ENCODE measurements at regions not wholly inside any gene's neighbourhood (a gene's known extent, or its start where the extent isn't known, plus 50 kb on each side); places are given as distances from the start of the nearest gene placed in this dataset.

GRCh38 chr3:117699058-117699457 lies 989.5 kb downstream of the TUSC7 start:
- Histone ChIP-seq H3K27me3 (no peaks in the 10 kb centered on the region), H3K4me1 (no peaks in the 10 kb centered on the region), H3K4me3 (no peak overlapping the region), H3K36me3 (no peaks in the 10 kb centered on the region), H3K9me3 (no peaks in the 10 kb centered on the region), H3K27ac (no peak overlapping the region)
- TF ChIP-seq CTCF (IDR thresholded peaks at IDR 0.05) (no peak), POLR2A (IDR thresholded peaks at IDR 0.05) (no peak)
- intact Hi-C loops (cut with DNase I) = no loop called here
- DNase-seq = no peak
- WGBS, 2 donors = 90% methylated on average over 2 of the region's 2 CpGs

- intact Hi-C loops (cut with DNase I) = no loop called here
- WGBS, 2 donors = 68 to 71% methylated on average over 6 of the region's 6 CpGs
- DNase-seq = no peak
These were observed 991.2 kb downstream of the TUSC7 start for GRCh38 chr3:117700573-117701360.

GRCh38 chr3:117705011-117705410 lies 995.4 kb downstream of the TUSC7 start:
- intact Hi-C loops (cut with DNase I) = no loop called here
- Histone ChIP-seq H3K4me3 (no peak overlapping the region), H3K4me1 (no peaks in the 10 kb centered on the region), H3K27ac (no peak overlapping the region), H3K36me3 (no peaks in the 10 kb centered on the region), H3K9me3 (no peaks in the 10 kb centered on the region), H3K27me3 (no peaks in the 10 kb centered on the region)
- DNase-seq = no peak
- TF ChIP-seq CTCF (IDR thresholded peaks at IDR 0.05) (no peak), POLR2A (IDR thresholded peaks at IDR 0.05) (no peak)
- 73 to 80% methylated on average over 3 of the region's 3 CpGs for WGBS, 2 donors

More at GRCh38 chr3:117700573-117701360, 991.2 kb downstream of the TUSC7 start:
- Histone ChIP-seq H3K4me1 (no peaks in the 10 kb centered on the region), H3K36me3 (no peaks in the 10 kb centered on the region), H3K9me3 (no peaks in the 10 kb centered on the region), H3K27me3 (no peaks in the 10 kb centered on the region), H3K27ac (no peak overlapping the region), H3K4me3 (no peak overlapping the region)
- no peak for TF ChIP-seq CTCF (IDR thresholded peaks at IDR 0.05)
- TF ChIP-seq POLR2A (IDR thresholded peaks at IDR 0.05) = no peak

- H3K4me1 ChIP-seq = no peaks in the 10 kb centered on the region
- H3K27ac ChIP-seq = no peak overlapping the region
- no peak for TF ChIP-seq CTCF (IDR thresholded peaks at IDR 0.05)
- no peak for TF ChIP-seq POLR2A (IDR thresholded peaks at IDR 0.05)
- no peak overlapping the region for H3K4me3 ChIP-seq
- WGBS, 2 donors = 7 to 8% methylated on average over 1 of the region's 1 CpG
- DNase-seq = no peak
- no peaks in the 10 kb centered on the region for H3K27me3 ChIP-seq
- no peaks in the 10 kb centered on the region for H3K9me3 ChIP-seq
- intact Hi-C loops (cut with DNase I) = no loop called here
- H3K36me3 ChIP-seq = no peaks in the 10 kb centered on the region
These were observed 996.5 kb downstream of the TUSC7 start for GRCh38 chr3:117706037-117706436.

GRCh38 chr3:117706756-117707155 lies 997.2 kb downstream of the TUSC7 start:
- intact Hi-C loops (cut with DNase I) = no loop called here
- DNase-seq = no peak
- 35 to 55% methylated on average over 2 of the region's 2 CpGs for WGBS, 2 donors
- no peaks in the 10 kb centered on the region for H3K36me3 ChIP-seq
- no peak for TF ChIP-seq POLR2A (IDR thresholded peaks at IDR 0.05)
- no peak for TF ChIP-seq CTCF (IDR thresholded peaks at IDR 0.05)
- no peak overlapping the region for H3K27ac ChIP-seq
- no peaks in the 10 kb centered on the region for H3K9me3 ChIP-seq
- H3K4me1 ChIP-seq = no peaks in the 10 kb centered on the region
- H3K27me3 ChIP-seq = no peaks in the 10 kb centered on the region
- H3K4me3 ChIP-seq = no peak overlapping the region
